ENCODE measurements at regions not wholly inside any gene's neighbourhood (a gene's known extent, or its start where the extent isn't known, plus 50 kb on each side); places are given as distances from the start of the nearest gene placed in this dataset.

DNA sequence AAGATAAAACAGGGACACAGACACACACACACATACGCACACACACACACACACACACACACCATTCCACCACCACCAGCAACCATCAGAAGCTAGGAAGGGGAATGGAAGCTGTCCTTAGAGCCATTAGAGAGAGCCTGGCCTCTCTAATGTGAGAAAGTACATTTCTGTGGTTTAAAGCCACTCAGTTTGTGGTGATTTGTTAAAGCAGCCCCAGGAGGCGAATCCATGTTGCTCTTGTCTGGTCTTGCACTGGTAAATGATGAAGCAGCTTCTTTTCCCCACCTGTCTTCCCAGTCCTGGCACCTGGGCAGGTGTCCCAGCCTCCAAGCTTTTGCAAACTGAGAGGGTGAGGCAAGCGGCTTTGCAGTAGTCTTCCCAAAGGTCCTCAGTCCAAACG lies 118.9 kb upstream of the KL start:
- TF ChIP-seq CTCF (IDR thresholded peaks at IDR 0.05) = no peak
- TF ChIP-seq POLR2A (IDR thresholded peaks at IDR 0.05) = no peak

All from testis (tissue), 2 donors.